ENCODE measurements at regions not wholly inside any gene's neighbourhood (a gene's known extent, or its start where the extent isn't known, plus 50 kb on each side); places are given as distances from the start of the nearest gene placed in this dataset.

- no TSS peak for BruUV-seq (replicated peaks)
- Histone ChIP-seq H3K9me3 (ENCODE audit: insufficient read depth, low read depth) (no peaks in the 10 kb centered on the region), H3K36me3 (ENCODE audit: low read depth) (no peaks in the 10 kb centered on the region), H3K9me2 (ENCODE audit: insufficient read depth) (no peaks in the 10 kb centered on the region), H3K4me2 (no peak overlapping the region), H3K27ac (no peak overlapping the region), H2AFZ (no peak overlapping the region), H3K27me3 (ENCODE audit: insufficient read depth, low read depth) (no peaks in the 10 kb centered on the region), H3F3A (ENCODE audit: insufficient read depth, low read depth) (no peaks in the 10 kb centered on the region), H4K20me1 (ENCODE audit: insufficient read depth) (no peaks in the 10 kb centered on the region), H3K4me3 (no peak overlapping the region), H3K4me1 (replicated peaks; ENCODE audit: insufficient read depth) (no peaks in the 10 kb centered on the region), H3K79me2 (ENCODE audit: low read depth) (no peaks in the 10 kb centered on the region)
- TF ChIP-seq EZH2 (IDR thresholded peaks at IDR 0.05; ENCODE audit: low read depth) = no peak
- TF ChIP-seq CTCF (conservative IDR thresholded peaks at IDR 0.05) = no peak
- CTCF ChIA-PET = no interaction called here
- POLR2A ChIA-PET (ENCODE audit: unreplicated experiment) = no interaction called here
- intact Hi-C loops (cut with micrococcal nuclease; ENCODE audit: unreplicated experiment) = no loop called here
- no peak for DNase-seq
Observed at GRCh38 chr1:237999426-238000052, 108.8 kb upstream of the ZP4 start.

- no peaks in the 10 kb centered on the region for H3K36me3 ChIP-seq (ENCODE audit: low read depth)
- no peak for TF ChIP-seq EZH2 (IDR thresholded peaks at IDR 0.05; ENCODE audit: low read depth)
- no peak for TF ChIP-seq CTCF (conservative IDR thresholded peaks at IDR 0.05)
- H3K4me1 ChIP-seq (replicated peaks; ENCODE audit: insufficient read depth) = no peaks in the 10 kb centered on the region
- H3K9me3 ChIP-seq (ENCODE audit: insufficient read depth, low read depth) = no peaks in the 10 kb centered on the region
- no peak overlapping the region for H3K4me2 ChIP-seq
- H2AFZ ChIP-seq = no peak overlapping the region
- no peak for DNase-seq
- no peak overlapping the region for H3K4me3 ChIP-seq
- BruUV-seq (replicated peaks) = no TSS peak
- CTCF ChIA-PET = no interaction called here
- intact Hi-C loops (cut with micrococcal nuclease; ENCODE audit: unreplicated experiment) = no loop called here
- POLR2A ChIA-PET (ENCODE audit: unreplicated experiment) = no interaction called here
- H3F3A ChIP-seq (ENCODE audit: insufficient read depth, low read depth) = no peaks in the 10 kb centered on the region
- no peaks in the 10 kb centered on the region for H3K79me2 ChIP-seq (ENCODE audit: low read depth)
- no peaks in the 10 kb centered on the region for H3K27me3 ChIP-seq (ENCODE audit: insufficient read depth, low read depth)
- no peaks in the 10 kb centered on the region for H4K20me1 ChIP-seq (ENCODE audit: insufficient read depth)
- H3K9me2 ChIP-seq (ENCODE audit: insufficient read depth) = no peaks in the 10 kb centered on the region
- H3K27ac ChIP-seq = no peak overlapping the region
Observed at GRCh38 chr1:237998581-237998980, 107.9 kb upstream of the ZP4 start.

- no peaks in the 10 kb centered on the region for H3K79me2 ChIP-seq (ENCODE audit: low read depth)
- no peak overlapping the region for H3K4me2 ChIP-seq
- TF ChIP-seq CTCF (conservative IDR thresholded peaks at IDR 0.05) = no peak
- TF ChIP-seq EZH2 (IDR thresholded peaks at IDR 0.05; ENCODE audit: low read depth) = no peak
- H3F3A ChIP-seq (ENCODE audit: insufficient read depth, low read depth) = no peaks in the 10 kb centered on the region
- no TSS peak for BruUV-seq (replicated peaks)
- no peaks in the 10 kb centered on the region for H3K4me1 ChIP-seq (replicated peaks; ENCODE audit: insufficient read depth)
- CTCF ChIA-PET = no interaction called here
- DNase-seq = no peak
- intact Hi-C loops (cut with micrococcal nuclease; ENCODE audit: unreplicated experiment) = no loop called here
- H3K9me2 ChIP-seq (ENCODE audit: insufficient read depth) = no peaks in the 10 kb centered on the region
- H3K9me3 ChIP-seq (ENCODE audit: insufficient read depth, low read depth) = no peaks in the 10 kb centered on the region
- no peak overlapping the region for H3K27ac ChIP-seq
- no peaks in the 10 kb centered on the region for H4K20me1 ChIP-seq (ENCODE audit: insufficient read depth)
- no peaks in the 10 kb centered on the region for H3K27me3 ChIP-seq (ENCODE audit: insufficient read depth, low read depth)
- no peaks in the 10 kb centered on the region for H3K36me3 ChIP-seq (ENCODE audit: low read depth)
- H3K4me3 ChIP-seq = no peak overlapping the region
- no peak overlapping the region for H2AFZ ChIP-seq
- POLR2A ChIA-PET (ENCODE audit: unreplicated experiment) = no interaction called here
Observed at GRCh38 chr1:237983496-237983895, 92.8 kb upstream of the ZP4 start.
